Subcutaneous abdominal adipose tissue (tissue), 5 donors: ENCODE measurements at regions not wholly inside any gene's neighbourhood (a gene's known extent, or its start where the extent isn't known, plus 50 kb on each side); places are given as distances from the start of the nearest gene placed in this dataset.
"Not testable (repeated sequence)": the region's sequence is repeated elsewhere in the genome, so short reads cannot be mapped to it uniquely, and the experiment has no call there.

Source experiments
- H3K27ac ChIP-seq: one replicate; pipeline ENCODE4 v1.7.0; 2013; ENCODE audit warnings: low read depth, mild to moderate bottlenecking, inconsistent platforms, low read length, moderate library complexity
- H3K27me3 ChIP-seq, 5 donors: one replicate each; pipeline ENCODE4 v1.7.0; 2013; ENCODE audit warnings: low read length in 5 of 5, inconsistent platforms in 1 of 5; ENCODE audit not compliant: control insufficient read depth in 5 of 5, insufficient read depth in 4 of 5
- H3K36me3 ChIP-seq, 5 donors: one replicate each; pipeline ENCODE4 v1.7.0; 2013; ENCODE audit warnings: low read length in 5 of 5; ENCODE audit not compliant: control insufficient read depth in 5 of 5, insufficient read depth in 5 of 5
- H3K4me1 ChIP-seq, 5 donors: one replicate each; pipeline ENCODE4 v1.7.0; 2013; ENCODE audit warnings: low read length in 5 of 5, mild to moderate bottlenecking in 3 of 5, moderate library complexity in 1 of 5; ENCODE audit not compliant: control insufficient read depth in 5 of 5, insufficient read depth in 5 of 5
- H3K4me3 ChIP-seq, 5 donors: one replicate each; pipeline ENCODE4 v1.7.0; 2013; ENCODE audit warnings: low read length in 5 of 5, low read depth in 1 of 5
- H3K9ac ChIP-seq, 5 donors: one replicate each; pipeline ENCODE4 v1.7.0; 2013; ENCODE audit warnings: low read length in 5 of 5, mild to moderate bottlenecking in 4 of 5, moderate library complexity in 3 of 5
- H3K9me3 ChIP-seq, 5 donors: one replicate each; pipeline ENCODE4 v1.7.0; 2013; ENCODE audit warnings: low read length in 5 of 5; ENCODE audit not compliant: control insufficient read depth in 5 of 5
- donor health status: healthy.
- donor health status: healthy.
- donor health status: healthy.
- donor health status: healthy.
- donor health status: healthy.

- no peaks in the 10 kb centered on the region for H3K36me3 ChIP-seq
- H3K27ac ChIP-seq: no peak overlapping the region
These were observed 392.8 kb downstream of the SEC23A start for GRCh38 chr14:38710196-38710595.

GRCh38 chr14:38705220-38705619 lies 397.8 kb downstream of the SEC23A start:
- H3K9ac ChIP-seq: no peak overlapping the region
- H3K36me3 ChIP-seq: no peaks in the 10 kb centered on the region
- H3K27me3 ChIP-seq: no peaks in the 10 kb centered on the region
- no peaks in the 10 kb centered on the region for H3K4me1 ChIP-seq
- H3K27ac ChIP-seq: no peak overlapping the region
- no peak overlapping the region for H3K4me3 ChIP-seq
- no peaks in the 10 kb centered on the region for H3K9me3 ChIP-seq

More at GRCh38 chr14:38710196-38710595, 392.8 kb downstream of the SEC23A start:
- H3K9me3 ChIP-seq: no peaks in the 10 kb centered on the region
- no peaks in the 10 kb centered on the region for H3K4me1 ChIP-seq
- H3K9ac ChIP-seq: no peak overlapping the region
- no peaks in the 10 kb centered on the region for H3K27me3 ChIP-seq
- no peak overlapping the region for H3K4me3 ChIP-seq

GRCh38 chr14:38704220-38704619 lies 398.8 kb downstream of the SEC23A start:
- no peaks in the 10 kb centered on the region for H3K36me3 ChIP-seq
- no peak overlapping the region for H3K27ac ChIP-seq
- H3K9me3 ChIP-seq: no peaks in the 10 kb centered on the region
- no peak overlapping the region for H3K4me3 ChIP-seq
- no peaks in the 10 kb centered on the region for H3K4me1 ChIP-seq
- no peak overlapping the region for H3K9ac ChIP-seq
- H3K27me3 ChIP-seq: no peaks in the 10 kb centered on the region

GRCh38 chr14:38696925-38697324 lies 406.1 kb downstream of the SEC23A start:
- no peak overlapping the region for H3K9ac ChIP-seq
- no peaks in the 10 kb centered on the region for H3K36me3 ChIP-seq
- H3K27ac ChIP-seq: no peak overlapping the region
- H3K4me1 ChIP-seq: no peaks in the 10 kb centered on the region
- no peak overlapping the region for H3K4me3 ChIP-seq
- H3K9me3 ChIP-seq: peaks cover 0 to 11% (median 5%) of the 10 kb centered on the region in 5 donors
- no peaks in the 10 kb centered on the region for H3K27me3 ChIP-seq

- no peaks in the 10 kb centered on the region for H3K36me3 ChIP-seq
- no peaks in the 10 kb centered on the region for H3K27me3 ChIP-seq
- H3K9me3 ChIP-seq: peaks cover 0 to 11% (median 5%) of the 10 kb centered on the region in 5 donors
- no peak overlapping the region for H3K9ac ChIP-seq
- no peak overlapping the region for H3K27ac ChIP-seq
- H3K4me1 ChIP-seq: no peaks in the 10 kb centered on the region
- H3K4me3 ChIP-seq: no peak overlapping the region
These were observed 409.6 kb downstream of the SEC23A start for GRCh38 chr14:38693423-38693822.

- Histone ChIP-seq H3K9ac (no peak overlapping the region), H3K4me1 (no peaks in the 10 kb centered on the region), H3K27me3 (no peaks in the 10 kb centered on the region), H3K36me3 (no peaks in the 10 kb centered on the region), H3K4me3 (no peak overlapping the region), H3K9me3 (no peaks in the 10 kb centered on the region), H3K27ac (no peak overlapping the region)
These were observed 413.1 kb upstream of the CLEC14A start for GRCh38 chr14:38669027-38669426.

GRCh38 chr14:38663382-38663781 lies 407.5 kb upstream of the CLEC14A start:
- H3K4me1 ChIP-seq: no peaks in the 10 kb centered on the region
- H3K27ac ChIP-seq: no peak overlapping the region
- no peaks in the 10 kb centered on the region for H3K36me3 ChIP-seq
- H3K9me3 ChIP-seq: no peaks in the 10 kb centered on the region
- no peaks in the 10 kb centered on the region for H3K27me3 ChIP-seq
- H3K9ac ChIP-seq: no peak overlapping the region
- no peak overlapping the region for H3K4me3 ChIP-seq

GRCh38 chr14:38662781-38663180 lies 406.9 kb upstream of the CLEC14A start:
- Histone ChIP-seq H3K4me3 (no peak overlapping the region), H3K27me3 (no peaks in the 10 kb centered on the region), H3K27ac (no peak overlapping the region)

GRCh38 chr14:38646391-38646790 lies 390.5 kb upstream of the CLEC14A start:
- H3K4me3 ChIP-seq: no peak overlapping the region
- H3K27ac ChIP-seq: no peak overlapping the region
- no peaks in the 10 kb centered on the region for H3K27me3 ChIP-seq
- peaks cover 0 to 2% (median 0%) of the 10 kb centered on the region in 5 donors for H3K9me3 ChIP-seq
- H3K4me1 ChIP-seq: no peaks in the 10 kb centered on the region
- no peak overlapping the region for H3K9ac ChIP-seq
- H3K36me3 ChIP-seq: no peaks in the 10 kb centered on the region

More at GRCh38 chr14:38662781-38663180, 406.9 kb upstream of the CLEC14A start:
- Histone ChIP-seq H3K9ac (no peak overlapping the region), H3K36me3 (no peaks in the 10 kb centered on the region), H3K4me1 (no peaks in the 10 kb centered on the region), H3K9me3 (no peaks in the 10 kb centered on the region)

GRCh38 chr14:38634913-38635312 lies 379.0 kb upstream of the CLEC14A start:
- H3K9me3 ChIP-seq, H3K4me3 ChIP-seq, H3K27ac ChIP-seq, H3K27me3 ChIP-seq, H3K4me1 ChIP-seq, H3K9ac ChIP-seq, H3K36me3 ChIP-seq: not testable (repeated sequence)

GRCh38 chr14:38629412-38629811 lies 373.5 kb upstream of the CLEC14A start:
- H3K27me3 ChIP-seq: no peaks in the 10 kb centered on the region

More at GRCh38 chr14:38629412-38629811, 373.5 kb upstream of the CLEC14A start:
- H3K4me1 ChIP-seq: no peaks in the 10 kb centered on the region
- no peak overlapping the region for H3K27ac ChIP-seq
- no peaks in the 10 kb centered on the region for H3K36me3 ChIP-seq
- peaks cover 0 to 9% (median 0%) of the 10 kb centered on the region in 5 donors for H3K9me3 ChIP-seq
- no peak overlapping the region for H3K9ac ChIP-seq
- H3K4me3 ChIP-seq: no peak overlapping the region
